Tongue (tissue), 1 donor: ENCODE measurements at regions not wholly inside any gene's neighbourhood (a gene's known extent, or its start where the extent isn't known, plus 50 kb on each side); places are given as distances from the start of the nearest gene placed in this dataset.

Source experiments
- DNase-seq: peaks from one replicate; pipeline ENCODE4 v3.0.0-alpha.2; 2015

DNA sequence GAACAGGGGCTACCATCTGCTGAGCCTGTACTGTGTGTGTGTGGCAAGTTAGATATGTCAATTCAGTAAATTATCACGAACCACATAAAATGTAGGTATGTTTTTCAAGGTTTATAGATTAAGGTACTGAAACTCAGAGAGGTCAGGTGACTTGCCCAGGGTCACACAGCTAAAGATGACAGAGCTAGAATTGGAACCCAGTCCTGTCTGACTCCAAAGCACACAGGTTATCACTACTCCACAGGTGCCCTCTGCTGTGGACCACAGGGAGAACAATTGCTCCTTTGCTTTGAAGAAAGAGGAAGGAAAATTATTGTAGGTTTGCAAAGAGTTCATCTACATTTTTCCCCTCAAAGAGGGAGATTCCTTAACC is 229.7 kb upstream of the AGAP1 start:
- no peak for DNase-seq

DNA sequence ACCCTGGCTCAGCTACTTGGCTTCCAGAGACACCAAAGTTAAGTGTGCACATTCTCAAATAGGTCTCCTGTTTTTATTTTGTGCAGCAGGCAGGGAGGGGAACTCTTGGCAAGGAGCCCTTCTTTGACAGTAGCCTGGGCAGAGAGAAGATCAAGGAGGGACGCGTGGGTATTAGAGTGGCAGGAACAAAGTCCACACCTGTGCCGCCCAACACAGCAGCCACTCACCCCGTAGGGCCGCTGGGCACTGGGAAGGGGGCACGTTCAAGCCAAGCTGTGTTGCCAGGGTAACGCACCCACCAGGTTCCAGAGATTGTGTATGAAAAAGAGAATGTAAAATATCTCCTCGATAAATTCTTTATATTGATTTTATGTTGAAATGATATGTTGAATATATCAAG is 229.3 kb upstream of the AGAP1 start:
- no peak for DNase-seq

DNA sequence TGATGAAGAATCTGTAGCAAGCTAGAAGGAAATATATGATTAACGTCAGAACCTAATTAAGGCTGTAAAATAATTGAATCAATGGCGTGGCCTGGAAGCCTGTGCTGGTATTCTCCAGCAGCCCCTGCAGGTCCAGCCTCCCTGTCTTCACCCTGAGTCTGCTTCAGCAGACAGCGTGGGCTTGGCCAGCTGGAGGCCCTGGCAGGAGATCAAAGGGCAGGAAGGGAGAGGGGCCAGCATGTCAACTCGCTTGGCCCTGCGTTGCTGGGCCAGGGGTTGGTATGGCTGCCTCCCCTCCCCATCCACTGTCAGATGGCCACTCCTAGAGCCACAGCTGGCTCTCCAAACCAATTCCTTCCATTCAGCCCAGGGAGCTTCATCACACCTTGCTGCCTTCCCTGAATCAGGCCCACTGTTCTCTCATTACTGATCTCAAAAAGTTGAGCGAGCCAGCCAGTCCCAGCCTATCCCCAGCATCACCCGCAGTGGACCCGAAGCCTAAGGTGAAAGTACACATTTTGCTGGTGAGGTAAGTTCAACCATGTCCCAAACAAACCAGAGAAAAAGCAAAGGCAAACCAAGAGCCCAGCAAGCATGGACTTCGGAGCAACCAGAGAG is 228.4 kb upstream of the AGAP1 start:
- peak; percentile 25 for DNase-seq

DNA sequence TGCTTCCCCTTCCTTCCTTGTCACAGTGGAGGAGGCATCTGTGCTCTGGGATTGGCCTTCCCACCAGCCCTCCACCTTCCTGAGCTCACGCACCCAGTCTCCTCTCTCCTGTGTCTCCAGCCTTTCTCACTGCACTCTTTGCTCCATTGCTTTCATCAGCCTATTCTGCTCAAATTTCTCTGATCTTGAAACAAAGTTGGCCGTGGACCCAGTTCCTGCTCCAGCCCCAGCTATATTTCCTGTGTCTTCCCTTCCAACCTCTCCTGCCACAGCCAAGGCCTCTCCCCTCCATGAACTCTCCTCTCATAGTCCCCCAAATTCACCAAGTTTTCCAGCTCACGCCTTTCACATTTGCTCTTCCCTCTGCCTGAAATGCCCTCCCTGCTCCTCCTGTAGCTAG is 226.6 kb upstream of the AGAP1 start:
- no peak for DNase-seq

DNA sequence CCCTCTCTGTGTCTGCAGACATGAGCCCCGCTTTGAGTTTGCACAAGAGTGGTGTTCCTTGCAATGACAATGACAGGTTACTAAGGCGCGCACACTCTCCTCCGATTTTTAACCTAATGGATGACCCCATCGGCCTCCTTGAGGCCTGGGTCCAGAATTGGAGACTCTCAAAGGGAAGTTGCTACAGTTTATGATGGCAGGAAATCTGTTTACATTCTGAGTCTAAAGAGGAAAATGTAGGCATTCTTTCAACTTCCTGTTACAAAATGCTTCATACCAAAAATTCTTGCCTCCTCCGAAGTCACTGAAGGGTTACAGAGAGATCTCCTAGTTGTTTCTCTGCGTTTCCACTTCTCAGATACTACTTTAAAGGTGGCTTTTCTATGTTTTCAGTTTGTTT is 225.3 kb upstream of the AGAP1 start:
- DNase-seq = no peak

DNA sequence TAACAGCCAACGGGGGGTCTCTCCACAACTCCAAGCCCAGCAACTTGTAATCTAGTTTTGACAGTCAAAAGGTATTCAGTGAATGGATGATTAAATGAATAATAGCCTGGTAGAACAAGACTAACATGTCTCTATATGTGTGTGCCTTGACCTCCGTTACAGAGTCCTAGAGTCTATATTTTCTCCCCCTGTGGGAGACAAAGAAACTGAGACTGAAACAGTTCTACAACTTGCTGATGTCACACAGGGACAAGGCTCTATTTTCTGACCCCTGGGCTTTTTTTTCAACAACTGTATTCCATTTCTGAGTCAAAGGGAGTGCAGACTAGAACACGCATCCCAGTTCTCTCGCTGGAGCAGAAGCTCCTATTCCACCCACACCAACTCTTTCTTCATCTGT is 223.6 kb upstream of the AGAP1 start:
- DNase-seq = no peak

DNA sequence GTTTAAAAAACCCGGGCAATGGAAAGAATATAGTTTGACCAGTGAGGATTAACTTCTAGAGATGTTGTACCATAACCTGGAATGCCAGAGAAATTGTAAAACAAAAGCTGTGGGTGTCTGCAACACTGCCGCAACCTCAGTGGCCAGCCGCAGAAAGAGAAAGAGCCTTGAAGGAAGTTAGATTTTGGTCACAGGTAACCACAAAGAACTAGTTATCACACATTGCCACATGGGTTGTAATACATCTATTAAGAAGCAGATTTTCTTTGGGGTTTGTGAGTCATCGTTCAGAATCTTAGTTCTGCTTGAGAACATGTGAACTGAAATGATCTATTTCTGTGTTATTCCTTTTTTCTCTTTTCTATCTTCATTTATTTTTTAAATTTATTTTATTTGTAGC is 222.9 kb upstream of the AGAP1 start:
- DNase-seq = no peak

DNA sequence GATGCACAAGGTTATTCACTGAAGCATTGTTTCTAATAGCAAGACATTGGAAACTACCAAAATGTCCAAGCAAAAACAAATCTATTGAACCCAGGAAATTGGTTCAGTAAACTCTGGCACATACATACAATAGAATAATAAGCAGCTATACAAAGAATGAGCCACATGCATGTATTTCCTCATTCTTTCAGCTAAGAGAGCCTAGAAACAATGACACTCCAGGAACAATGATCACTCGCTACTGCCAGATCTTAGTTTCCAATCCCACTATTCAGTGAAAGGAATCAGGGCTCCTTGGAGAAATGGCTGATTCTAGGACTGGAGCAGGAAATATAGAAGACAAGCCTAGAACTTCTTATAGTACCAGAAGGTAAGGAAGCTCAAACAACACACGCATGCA is 221.9 kb upstream of the AGAP1 start:
- DNase-seq = no peak

DNA sequence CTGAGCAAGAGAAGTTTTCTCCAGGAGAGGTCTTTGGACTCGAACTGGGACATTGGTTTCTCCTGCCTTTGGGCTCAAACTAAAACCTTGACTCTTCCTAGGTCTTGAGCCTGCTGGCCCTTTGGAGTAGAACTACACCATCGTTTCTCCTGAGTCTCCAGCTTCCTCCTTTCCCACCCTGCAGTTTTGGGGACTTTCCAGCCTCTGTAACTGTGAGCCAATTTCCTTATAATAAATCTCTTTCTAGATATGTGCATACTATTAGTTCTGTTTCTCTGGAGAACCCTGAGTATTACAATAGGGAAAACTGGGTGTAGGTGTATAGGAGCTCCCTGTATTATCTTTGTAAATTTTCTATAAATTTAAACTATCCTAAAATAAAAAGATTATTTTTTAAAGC is 219.8 kb upstream of the AGAP1 start:
- no peak for DNase-seq

DNA sequence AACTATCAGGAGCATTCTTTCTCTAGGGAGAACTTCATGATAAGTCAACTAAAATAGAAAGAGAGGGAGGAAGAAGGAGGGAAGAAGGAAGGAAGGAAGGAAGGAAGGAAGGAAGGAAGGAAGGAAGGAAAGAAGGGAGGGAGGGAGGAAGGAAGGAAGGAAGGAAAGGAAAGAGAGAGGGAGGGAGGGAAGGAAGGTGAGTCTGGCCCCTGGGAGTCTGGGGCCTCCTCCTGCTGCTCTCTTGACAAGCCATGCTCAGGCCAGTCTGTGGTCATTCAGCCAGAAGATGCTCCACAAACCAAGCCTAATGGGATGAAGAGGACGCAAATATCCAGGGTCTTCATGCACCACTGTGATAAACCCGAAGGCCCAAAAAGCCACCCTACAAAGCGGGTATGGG is 216.4 kb upstream of the AGAP1 start:
- no peak for DNase-seq

DNA sequence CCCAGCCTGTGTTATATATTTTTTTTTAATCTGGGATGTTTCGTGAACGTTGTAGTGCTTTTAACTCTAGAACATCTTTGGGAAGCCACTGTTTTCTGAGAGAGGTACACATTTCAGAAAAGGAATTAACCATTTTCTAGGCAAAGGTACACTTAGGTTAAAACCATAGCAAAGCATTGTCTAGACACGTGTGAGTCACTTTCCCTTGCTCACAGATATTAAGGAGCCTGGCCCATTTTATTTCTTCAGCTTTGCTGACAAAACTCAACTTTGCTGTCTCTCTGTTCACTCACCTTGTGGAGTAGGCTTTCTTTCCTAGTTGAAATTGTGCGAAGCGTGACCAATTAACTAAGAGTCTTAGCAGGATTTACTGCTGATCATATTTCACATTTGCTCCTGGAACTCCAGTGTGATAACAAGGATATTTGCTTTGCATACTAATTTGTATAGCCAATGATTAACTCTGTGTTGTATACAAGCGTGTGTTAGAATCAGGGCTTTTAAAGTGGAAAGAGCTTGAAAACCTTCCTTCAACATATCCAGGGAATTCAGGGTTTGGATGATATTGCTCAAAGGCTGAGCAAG is 215.0 kb upstream of the AGAP1 start:
- no peak for DNase-seq

DNA sequence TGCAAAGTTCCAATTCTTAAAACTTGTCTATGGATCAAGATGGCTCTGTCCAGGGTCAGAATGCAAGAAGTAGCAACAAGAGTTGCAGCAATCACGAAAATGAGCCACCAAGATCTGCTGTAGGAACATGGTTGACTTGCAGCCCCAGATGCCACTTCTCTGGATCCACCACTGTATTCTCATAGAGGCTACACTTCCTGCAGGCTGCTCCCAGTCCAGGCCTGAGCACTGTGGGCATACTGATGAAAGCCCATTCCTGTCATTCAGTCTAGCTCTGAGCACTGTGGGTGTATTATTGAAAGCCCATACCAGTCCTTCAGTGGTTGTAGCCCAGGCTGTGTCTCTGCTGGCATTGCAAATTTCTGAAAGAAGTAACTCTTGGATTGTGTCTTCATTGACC is 213.9 kb upstream of the AGAP1 start:
- DNase-seq = no peak

DNA sequence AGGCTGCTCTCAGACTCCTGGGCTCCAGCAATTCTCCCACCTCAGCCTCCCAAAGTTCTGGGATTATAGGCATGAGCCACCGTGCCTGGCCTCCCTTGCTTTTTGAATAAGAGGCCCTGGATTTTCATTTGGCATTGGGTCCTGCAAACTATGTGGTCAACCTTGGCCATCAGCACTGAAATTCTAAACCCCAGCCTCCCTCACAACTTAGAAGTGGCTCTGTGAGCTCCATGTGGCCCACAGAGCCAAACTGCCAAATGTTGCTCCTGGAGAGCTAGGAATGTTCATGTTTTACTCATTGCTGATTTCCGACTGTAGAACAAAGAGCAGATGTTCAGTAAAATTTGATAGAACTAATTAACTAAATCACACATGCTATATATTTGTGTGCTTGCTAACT is 210.6 kb upstream of the AGAP1 start:
- no peak for DNase-seq

DNA sequence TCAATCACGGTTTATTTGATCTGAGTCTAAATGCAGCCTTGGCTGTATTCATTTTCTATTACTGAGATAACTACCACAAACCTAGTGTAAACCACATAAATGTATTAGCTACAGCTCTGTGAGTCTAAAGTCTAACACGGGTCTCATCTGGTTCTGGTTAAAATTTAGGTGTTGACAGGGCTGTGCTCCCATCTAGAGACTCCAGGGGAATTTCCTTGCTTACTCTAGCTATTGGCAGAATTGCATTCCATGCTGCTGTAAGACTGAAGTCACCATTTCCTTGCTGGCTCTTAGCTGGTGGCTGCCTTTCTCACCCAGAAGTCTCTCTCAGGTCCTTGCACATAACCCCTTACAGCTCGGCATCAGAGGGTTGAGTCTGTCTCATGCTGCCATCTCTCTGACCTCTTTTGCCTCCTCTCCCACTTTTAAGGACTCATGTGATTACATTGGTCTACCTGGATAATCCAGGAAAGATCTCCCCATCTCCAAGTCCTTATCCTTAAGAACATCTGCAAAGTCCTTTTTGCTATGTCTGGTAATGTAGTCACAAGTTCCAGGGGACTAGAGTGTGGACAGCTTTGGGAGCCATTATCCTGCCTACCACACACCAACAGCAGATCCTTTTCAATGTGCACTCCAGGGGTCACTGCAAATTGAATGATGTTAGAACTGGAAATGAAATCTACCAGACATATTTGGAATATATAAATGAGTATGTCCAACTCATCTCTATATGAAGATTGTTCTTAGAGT is 207.0 kb upstream of the AGAP1 start:
- DNase-seq = peak; percentile 40

DNA sequence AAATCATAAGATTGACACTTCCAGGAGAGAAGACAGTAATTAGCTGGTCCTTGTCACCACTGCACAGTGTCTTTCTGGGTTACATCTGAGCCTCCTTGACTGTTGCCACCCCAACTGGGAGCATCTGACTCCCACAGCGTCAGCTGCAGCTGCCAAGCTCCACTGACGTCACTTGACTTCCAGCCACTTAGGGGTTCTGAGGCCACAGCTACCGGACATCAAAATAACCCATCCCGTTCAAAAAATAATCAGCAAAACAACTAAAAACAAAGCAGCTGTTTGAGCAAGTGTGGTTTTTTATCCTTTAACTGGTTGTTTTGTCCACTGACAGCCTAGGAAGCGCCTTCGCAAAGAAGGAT is 206.5 kb upstream of the AGAP1 start:
- DNase-seq = peak; percentile 31

DNA sequence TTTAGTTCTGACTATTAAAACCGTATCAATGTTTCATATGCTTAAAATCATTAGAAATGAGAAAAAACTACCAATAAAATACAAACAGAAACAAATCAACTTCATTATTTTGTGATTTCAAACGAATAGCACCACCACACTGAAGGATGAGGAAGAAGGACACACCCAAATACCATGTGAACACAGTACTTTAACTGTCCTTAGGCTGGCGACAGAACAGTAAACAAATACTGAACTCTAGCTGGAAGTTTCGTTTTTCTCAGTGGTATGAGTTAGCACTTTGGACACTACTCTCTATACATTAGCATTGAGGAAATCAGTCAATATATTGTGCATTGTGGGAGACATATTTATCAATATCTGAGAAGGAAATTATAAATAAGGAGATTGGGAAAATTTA is 202.4 kb upstream of the AGAP1 start:
- no peak for DNase-seq

DNA sequence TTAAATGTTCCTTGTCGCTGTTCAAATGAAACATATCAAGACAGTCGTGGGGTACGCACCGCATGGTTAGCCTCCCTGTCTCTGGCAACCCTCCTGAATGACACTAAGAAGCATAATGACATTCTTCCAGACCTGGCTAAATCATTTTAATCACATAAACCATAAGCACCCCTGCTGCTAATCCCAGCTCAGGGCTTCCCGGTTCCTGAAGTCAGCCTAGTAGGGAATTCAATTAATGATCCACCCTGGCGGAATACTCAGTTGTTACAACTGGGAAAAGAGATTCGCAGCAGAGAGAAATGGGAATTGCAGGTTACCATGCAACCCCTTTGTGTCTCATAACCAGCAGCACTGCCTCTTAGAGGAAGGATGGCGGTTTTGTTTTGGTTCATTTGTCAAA is 200.8 kb upstream of the AGAP1 start:
- DNase-seq = no peak

DNA sequence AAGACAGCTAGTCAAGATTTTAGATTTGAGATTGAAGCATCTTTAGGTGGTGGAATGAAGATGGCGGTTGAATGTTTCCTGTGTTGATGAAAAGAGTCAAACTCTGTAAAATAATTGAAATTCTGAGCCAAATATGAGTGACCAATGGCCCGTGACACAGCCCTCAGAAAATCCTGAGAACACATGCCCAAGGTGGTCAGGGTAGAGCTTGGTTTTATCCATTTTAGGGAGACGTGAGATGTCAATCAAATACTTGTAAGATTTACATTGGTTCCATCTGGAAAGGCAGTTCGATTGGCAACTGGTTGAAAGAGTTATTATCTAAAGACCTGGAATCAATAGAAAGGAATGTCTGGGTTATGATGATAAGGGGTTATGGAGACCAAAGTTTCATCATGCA is 198.0 kb upstream of the AGAP1 start:
- DNase-seq = no peak

DNA sequence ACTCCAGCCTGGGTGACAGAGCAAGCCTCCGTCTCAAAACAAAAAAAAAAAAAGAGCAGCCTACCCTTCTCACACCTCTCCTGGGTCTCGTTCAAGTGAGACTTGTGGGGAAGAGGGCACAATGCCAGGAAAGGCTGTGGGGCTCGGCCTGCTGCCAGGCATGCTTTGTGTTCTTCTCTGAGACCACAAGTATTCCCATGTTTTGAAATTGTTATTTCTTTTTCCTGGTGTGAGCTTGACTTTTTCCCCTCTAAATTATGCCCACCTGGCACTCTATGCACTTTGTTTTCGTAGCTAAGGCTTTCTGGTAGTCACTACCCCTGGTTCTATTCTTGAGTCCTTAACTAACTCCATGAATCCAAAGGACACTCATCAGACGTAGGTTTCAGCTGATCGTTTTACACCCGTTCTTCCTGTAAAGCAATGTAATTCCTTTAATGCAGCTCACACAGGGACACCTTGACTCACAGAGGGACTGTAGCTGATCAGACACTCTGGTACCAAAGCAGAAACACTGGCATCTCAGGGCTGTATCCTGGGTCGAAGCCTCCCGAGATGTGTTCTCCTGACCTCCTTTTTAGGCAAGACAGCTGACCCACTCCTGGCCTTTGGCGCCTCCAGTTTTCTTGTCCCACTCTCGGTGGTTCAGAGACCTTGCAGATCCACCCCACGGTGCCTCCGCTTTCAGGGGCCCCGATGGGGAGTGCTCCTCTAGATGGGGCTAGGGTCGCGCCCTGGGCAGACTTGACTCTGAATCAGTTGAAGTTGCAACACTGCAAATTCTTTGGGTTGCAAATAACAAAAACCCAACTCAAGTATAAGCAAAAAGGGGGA is 193.3 kb upstream of the AGAP1 start:
- DNase-seq = peak; percentile 55

DNA sequence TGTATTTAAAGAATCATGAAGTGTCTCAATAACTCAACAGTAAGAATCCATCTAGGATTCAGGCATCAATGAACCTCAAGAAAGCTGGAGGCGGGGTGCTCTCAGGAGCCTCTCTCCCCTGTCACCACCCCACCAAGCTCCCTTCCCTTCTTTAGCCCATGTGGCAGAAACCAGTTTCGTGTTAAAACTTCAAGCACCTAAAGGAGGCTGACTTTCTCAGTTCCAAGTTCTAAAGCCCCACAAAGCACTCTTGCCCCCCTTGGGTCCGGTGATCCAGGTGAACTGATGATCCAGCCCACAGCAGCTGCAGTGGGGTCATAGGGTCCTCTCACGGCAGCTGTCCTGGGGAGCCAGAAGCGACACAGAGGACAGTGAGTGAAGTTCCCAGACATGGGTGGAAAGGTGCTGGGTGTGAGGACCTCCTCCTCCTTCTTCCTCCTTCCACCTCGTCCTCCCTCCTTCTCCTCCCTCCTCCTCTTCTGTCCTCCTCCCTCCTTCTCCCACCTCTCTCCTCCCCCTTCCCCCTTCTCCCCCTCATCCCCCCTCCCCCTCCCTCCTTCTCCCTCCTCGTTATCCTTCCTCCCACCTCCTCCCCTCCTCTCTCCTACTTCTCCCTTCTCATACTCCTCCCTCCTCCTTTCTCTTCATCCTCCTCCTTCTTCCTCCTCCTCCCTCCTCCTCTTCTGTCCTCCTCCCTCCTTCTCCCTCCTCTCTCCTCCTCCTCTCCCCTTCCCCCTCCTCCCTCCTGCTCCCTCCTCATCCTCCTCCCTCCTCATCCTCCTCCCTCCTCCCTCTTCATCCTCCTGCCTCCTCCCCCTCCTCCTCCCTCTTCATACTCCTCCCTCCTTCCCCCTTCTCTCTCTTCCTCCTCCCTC is 192.4 kb upstream of the AGAP1 start:
- no peak for DNase-seq

DNA sequence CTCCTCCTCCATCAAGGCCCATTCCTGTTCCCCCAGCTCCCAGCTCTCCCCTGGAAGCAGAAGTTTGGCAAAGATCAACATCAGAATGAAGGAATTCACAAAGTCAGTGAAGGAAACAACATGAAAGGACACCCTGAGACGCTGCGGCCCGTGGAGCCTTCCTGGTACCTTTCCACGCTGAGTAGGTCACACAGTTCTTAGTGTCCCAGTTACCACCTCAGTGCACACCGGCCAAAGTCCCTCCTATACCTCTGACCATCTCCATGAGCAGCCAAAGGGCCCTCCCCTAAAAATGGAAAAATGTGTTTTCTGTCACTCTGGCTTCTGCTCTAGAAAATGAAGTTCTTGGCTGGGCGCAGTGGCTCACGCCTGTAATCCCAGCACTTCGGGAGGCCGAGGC is 191.6 kb upstream of the AGAP1 start:
- DNase-seq = no peak
